Chondrocyte (in vitro differentiated cells): ENCODE measurements at regions not wholly inside any gene's neighbourhood (a gene's known extent, or its start where the extent isn't known, plus 50 kb on each side); places are given as distances from the start of the nearest gene placed in this dataset.

Experiments
- DNase-seq: peaks from one replicate; pipeline ENCODE4 v3.0.0; 2021; ENCODE audit warnings: mixed read lengths, low spot score
- H3K27ac Mint-ChIP-seq: one replicate; pipeline ENCODE4 v1.8.0; 2021; ENCODE audit warnings: mild to moderate bottlenecking, moderate library complexity, mixed read lengths; ENCODE audit not compliant: unreplicated experiment
- H3K27me3 Mint-ChIP-seq: 2 replicates; pipeline ENCODE4 v1.8.0; 2021; ENCODE audit warnings: low read depth, mixed read lengths
- H3K36me3 Mint-ChIP-seq: 2 replicates; pipeline ENCODE4 v1.8.0; 2021; ENCODE audit warnings: low read depth, mixed read lengths
- H3K4me1 Mint-ChIP-seq: 2 replicates; pipeline ENCODE4 v1.8.0; 2021; ENCODE audit warnings: low read depth, mild to moderate bottlenecking, mixed read lengths
- H3K4me3 Mint-ChIP-seq: one replicate; pipeline ENCODE4 v1.8.0; 2021; ENCODE audit warnings: mild to moderate bottlenecking, moderate library complexity, mixed read lengths; ENCODE audit not compliant: unreplicated experiment
- H3K9me3 Mint-ChIP-seq: 2 replicates; pipeline ENCODE4 v1.8.0; 2021; ENCODE audit warnings: low read depth, mixed read lengths
- TF ChIP-seq, protein P1 (sequence below): fragments of 200-600 bp; sonication (generic); IDR thresholded peaks from 2 replicates; pipeline ENCODE4 v1.5.0; 2021; ENCODE audit warnings: antibody characterized with exemption, mild to moderate bottlenecking, moderate library complexity

GRCh38 chr13:47111499-47111898, 214.6 kb upstream of the HTR2A start:
- H3K9me3 Mint-ChIP-seq = no peaks in the 10 kb centered on the region
- H3K27ac Mint-ChIP-seq = no peak overlapping the region
- no peak overlapping the region for H3K4me3 Mint-ChIP-seq
- H3K4me1 Mint-ChIP-seq = peaks cover 6% of the 10 kb centered on the region
- TF ChIP-seq, protein P1, sequence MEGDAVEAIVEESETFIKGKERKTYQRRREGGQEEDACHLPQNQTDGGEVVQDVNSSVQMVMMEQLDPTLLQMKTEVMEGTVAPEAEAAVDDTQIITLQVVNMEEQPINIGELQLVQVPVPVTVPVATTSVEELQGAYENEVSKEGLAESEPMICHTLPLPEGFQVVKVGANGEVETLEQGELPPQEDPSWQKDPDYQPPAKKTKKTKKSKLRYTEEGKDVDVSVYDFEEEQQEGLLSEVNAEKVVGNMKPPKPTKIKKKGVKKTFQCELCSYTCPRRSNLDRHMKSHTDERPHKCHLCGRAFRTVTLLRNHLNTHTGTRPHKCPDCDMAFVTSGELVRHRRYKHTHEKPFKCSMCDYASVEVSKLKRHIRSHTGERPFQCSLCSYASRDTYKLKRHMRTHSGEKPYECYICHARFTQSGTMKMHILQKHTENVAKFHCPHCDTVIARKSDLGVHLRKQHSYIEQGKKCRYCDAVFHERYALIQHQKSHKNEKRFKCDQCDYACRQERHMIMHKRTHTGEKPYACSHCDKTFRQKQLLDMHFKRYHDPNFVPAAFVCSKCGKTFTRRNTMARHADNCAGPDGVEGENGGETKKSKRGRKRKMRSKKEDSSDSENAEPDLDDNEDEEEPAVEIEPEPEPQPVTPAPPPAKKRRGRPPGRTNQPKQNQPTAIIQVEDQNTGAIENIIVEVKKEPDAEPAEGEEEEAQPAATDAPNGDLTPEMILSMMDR = no peak
- H3K36me3 Mint-ChIP-seq = no peaks in the 10 kb centered on the region
- DNase-seq = no peak
- no peaks in the 10 kb centered on the region for H3K27me3 Mint-ChIP-seq

DNA sequence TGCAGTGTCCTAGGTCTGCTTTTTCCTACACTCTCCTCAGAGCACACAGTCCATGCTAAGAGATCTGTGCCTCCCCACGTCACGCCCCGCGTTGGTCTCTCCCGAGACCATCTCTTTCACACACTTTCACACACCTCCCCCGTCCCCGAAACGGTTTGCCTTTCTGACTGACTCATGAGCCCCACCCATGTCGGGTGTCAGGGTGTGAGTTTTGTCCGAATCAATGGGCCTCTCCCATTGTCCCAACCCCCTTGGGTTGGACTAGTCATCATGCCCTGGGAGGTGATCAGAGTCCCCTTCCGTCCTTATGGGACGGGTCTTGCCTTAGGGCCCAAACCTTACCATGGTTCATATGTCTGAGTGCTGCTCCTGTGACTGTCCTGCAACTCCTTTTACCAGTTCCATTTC, 214.0 kb upstream of the HTR2A start:
- H3K9me3 Mint-ChIP-seq = no peaks in the 10 kb centered on the region
- TF ChIP-seq, protein P1 = no peak
- H3K27ac Mint-ChIP-seq = no peak overlapping the region
- no peaks in the 10 kb centered on the region for H3K36me3 Mint-ChIP-seq
- peaks cover 6% of the 10 kb centered on the region for H3K4me1 Mint-ChIP-seq
- no peak for DNase-seq
- H3K4me3 Mint-ChIP-seq = no peak overlapping the region
- H3K27me3 Mint-ChIP-seq = no peaks in the 10 kb centered on the region

GRCh38 chr13:47110141-47110540, 213.3 kb upstream of the HTR2A start:
- no peak overlapping the region for H3K27ac Mint-ChIP-seq
- no peaks in the 10 kb centered on the region for H3K9me3 Mint-ChIP-seq
- DNase-seq = no peak
- TF ChIP-seq, protein P1 = no peak
- no peaks in the 10 kb centered on the region for H3K36me3 Mint-ChIP-seq
- no peaks in the 10 kb centered on the region for H3K27me3 Mint-ChIP-seq
- no peak overlapping the region for H3K4me3 Mint-ChIP-seq
- H3K4me1 Mint-ChIP-seq = peaks cover 6% of the 10 kb centered on the region

- H3K27me3 Mint-ChIP-seq = no peaks in the 10 kb centered on the region
- TF ChIP-seq, protein P1 = no peak
- no peak for DNase-seq
- H3K27ac Mint-ChIP-seq = no peak overlapping the region
- H3K9me3 Mint-ChIP-seq = peaks cover 3% of the 10 kb centered on the region
- no peak overlapping the region for H3K4me3 Mint-ChIP-seq
- H3K4me1 Mint-ChIP-seq = peaks cover 2% of the 10 kb centered on the region
- no peaks in the 10 kb centered on the region for H3K36me3 Mint-ChIP-seq
Observed at GRCh38 chr13:47109028-47109427, 212.2 kb upstream of the HTR2A start.

- H3K27me3 Mint-ChIP-seq = peaks cover 5% of the 10 kb centered on the region
- TF ChIP-seq, protein P1 = no peak
- H3K36me3 Mint-ChIP-seq = no peaks in the 10 kb centered on the region
- DNase-seq = no peak
- peaks cover 3% of the 10 kb centered on the region for H3K9me3 Mint-ChIP-seq
- H3K4me1 Mint-ChIP-seq = peaks cover 7% of the 10 kb centered on the region
- H3K27ac Mint-ChIP-seq = no peak overlapping the region
- no peak overlapping the region for H3K4me3 Mint-ChIP-seq
Observed at GRCh38 chr13:47100214-47100853, 203.5 kb upstream of the HTR2A start.
